DND-41 (cell line): ENCODE measurements at regions not wholly inside any gene's neighbourhood (a gene's known extent, or its start where the extent isn't known, plus 50 kb on each side); places are given as distances from the start of the nearest gene placed in this dataset.

Source experiments
- ATAC-seq: fragments of 200-7000 bp; cut with Tn5 transposase; 3 replicates; pipeline ENCODE4 v1.9.1; 2021; ENCODE audit warnings: low read depth; ENCODE audit not compliant: insufficient read depth
- DNase-seq: peaks from one replicate; pipeline ENCODE4 v3.0.0-alpha.2; 2020
- H2AFZ ChIP-seq: 2 replicates; pipeline ENCODE4 v1.6.0; 2012; ENCODE audit warnings: low read depth, low read length
- H3K27ac ChIP-seq: 2 replicates; pipeline ENCODE4 v1.5.1; 2012; ENCODE audit warnings: low read length, inconsistent platforms
- H3K27me3 ChIP-seq: fragments of 200-600 bp; sonication (generic); 2 replicates; pipeline ENCODE4 v1.6.0; 2012; ENCODE audit warnings: low read length, mild to moderate bottlenecking, inconsistent platforms; ENCODE audit not compliant: insufficient read depth, poor library complexity
- H3K36me3 ChIP-seq: 2 replicates; pipeline ENCODE4 v1.5.1; 2012; ENCODE audit warnings: low read length, inconsistent platforms; ENCODE audit not compliant: insufficient read depth
- H3K4me1 ChIP-seq: 2 replicates; pipeline ENCODE4 v1.5.1; 2012; ENCODE audit warnings: mild to moderate bottlenecking, low read length; ENCODE audit not compliant: insufficient read depth
- H3K4me2 ChIP-seq: 2 replicates; pipeline ENCODE4 v1.6.0; 2012; ENCODE audit warnings: mild to moderate bottlenecking, moderate library complexity, low read length, inconsistent platforms; ENCODE audit not compliant: insufficient read depth
- H3K4me3 ChIP-seq, 2 experiments: fragments of 200-600 bp in 1 of 2; shearing (Covaris generic) in 1 of 2; 2 replicates each; pipeline ENCODE4 v1.5.1; 2012 to 2016; ENCODE audit warnings: inconsistent platforms in 2 of 2, low read length in 2 of 2, mild to moderate bottlenecking in 2 of 2, low read depth in 1 of 2, moderate library complexity in 1 of 2
- H3K79me2 ChIP-seq: 2 replicates; pipeline ENCODE4 v1.6.0; 2012; ENCODE audit warnings: low read length, inconsistent platforms; ENCODE audit not compliant: insufficient read depth
- H3K9ac ChIP-seq: 2 replicates; pipeline ENCODE4 v1.6.0; 2012; ENCODE audit warnings: low read depth, mild to moderate bottlenecking, inconsistent platforms, low read length, moderate library complexity
- H3K9me3 ChIP-seq: 2 replicates; pipeline ENCODE4 v1.5.1; 2012; ENCODE audit warnings: low read length, moderate library complexity, mild to moderate bottlenecking, inconsistent platforms; ENCODE audit not compliant: insufficient read depth, severe bottlenecking
- H4K20me1 ChIP-seq: 2 replicates; pipeline ENCODE4 v1.6.0; 2012; ENCODE audit warnings: low read length; ENCODE audit not compliant: insufficient read depth
- EZH2 ChIP-seq: IDR thresholded peaks from 3 replicates; pipeline ENCODE4 v1.6.1; 2012; ENCODE audit warnings: borderline replicate concordance, low read depth, mild to moderate bottlenecking, moderate library complexity, low read length, inconsistent platforms; ENCODE audit not compliant: severe bottlenecking
- TF ChIP-seq, protein P1 (sequence below): IDR thresholded peaks from 2 replicates; pipeline ENCODE4 v1.5.1; 2012; ENCODE audit warnings: borderline replicate concordance, low read length, moderate library complexity, mild to moderate bottlenecking; ENCODE audit not compliant: poor library complexity, severe bottlenecking; ENCODE audit errors: extremely low read depth

GRCh38 chr6:37550191-37550831, 50.6 kb upstream of the CCDC167 start:
- Histone ChIP-seq H3K36me3 (no peaks in the 10 kb centered on the region), H3K27ac (no peak overlapping the region), H3K4me3 (no peak overlapping the region), H3K79me2 (no peaks in the 10 kb centered on the region), H3K4me2 (no peak overlapping the region), H4K20me1 (no peaks in the 10 kb centered on the region), H3K4me1 (no peaks in the 10 kb centered on the region), H3K9me3 (no peaks in the 10 kb centered on the region), H3K27me3 (peaks cover 7% of the 10 kb centered on the region), H3K9ac (no peak overlapping the region), H2AFZ (no peak overlapping the region)
- TF ChIP-seq, protein P1, sequence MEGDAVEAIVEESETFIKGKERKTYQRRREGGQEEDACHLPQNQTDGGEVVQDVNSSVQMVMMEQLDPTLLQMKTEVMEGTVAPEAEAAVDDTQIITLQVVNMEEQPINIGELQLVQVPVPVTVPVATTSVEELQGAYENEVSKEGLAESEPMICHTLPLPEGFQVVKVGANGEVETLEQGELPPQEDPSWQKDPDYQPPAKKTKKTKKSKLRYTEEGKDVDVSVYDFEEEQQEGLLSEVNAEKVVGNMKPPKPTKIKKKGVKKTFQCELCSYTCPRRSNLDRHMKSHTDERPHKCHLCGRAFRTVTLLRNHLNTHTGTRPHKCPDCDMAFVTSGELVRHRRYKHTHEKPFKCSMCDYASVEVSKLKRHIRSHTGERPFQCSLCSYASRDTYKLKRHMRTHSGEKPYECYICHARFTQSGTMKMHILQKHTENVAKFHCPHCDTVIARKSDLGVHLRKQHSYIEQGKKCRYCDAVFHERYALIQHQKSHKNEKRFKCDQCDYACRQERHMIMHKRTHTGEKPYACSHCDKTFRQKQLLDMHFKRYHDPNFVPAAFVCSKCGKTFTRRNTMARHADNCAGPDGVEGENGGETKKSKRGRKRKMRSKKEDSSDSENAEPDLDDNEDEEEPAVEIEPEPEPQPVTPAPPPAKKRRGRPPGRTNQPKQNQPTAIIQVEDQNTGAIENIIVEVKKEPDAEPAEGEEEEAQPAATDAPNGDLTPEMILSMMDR, result no peak
- TF ChIP-seq EZH2, result no peak
- ATAC-seq (no peak), DNase-seq (no peak)

GRCh38 chr6:37549558-37549957, 49.9 kb upstream of the CCDC167 start:
- Histone ChIP-seq H3K27ac (no peak overlapping the region), H3K4me2 (no peak overlapping the region), H3K36me3 (no peaks in the 10 kb centered on the region), H3K9me3 (no peaks in the 10 kb centered on the region), H4K20me1 (0 out of 2 replicates have a peak, but pooled peaks cover 2% of the 10 kb centered on the region), H3K4me1 (no peaks in the 10 kb centered on the region), H3K79me2 (no peaks in the 10 kb centered on the region), H3K27me3 (peaks cover 7% of the 10 kb centered on the region), H3K4me3 (no peak overlapping the region), H3K9ac (no peak overlapping the region), H2AFZ (no peak overlapping the region)
- DNase-seq, result no peak
- TF ChIP-seq, protein P1, result no peak
- no peak for TF ChIP-seq EZH2
- no peak for ATAC-seq
